OCI-LY7 (cell line): ENCODE measurements at regions not wholly inside any gene's neighbourhood (a gene's known extent, or its start where the extent isn't known, plus 50 kb on each side); places are given as distances from the start of the nearest gene placed in this dataset.

ENCODE experiments used
- BruUV-seq: library from RNA; stranded (reverse); fragments of 400-500 nt; replicated peaks from 2 replicates; lab custom pipeline; 2021; lab: Mats Ljungman, UMichigan
- CTCF ChIA-PET: fragments of 300-600 bp; sonication (Branson Sonifier 250); formaldehyde crosslinking; loops from one replicate; lab custom pipeline; 2022; ENCODE audit warnings: antibody characterized with exemption; ENCODE audit not compliant: unreplicated experiment; lab: Charles Lee
- POLR2A ChIA-PET: fragments of 300-600 bp; sonication (Branson Sonifier 250); formaldehyde crosslinking; loops from one replicate; lab custom pipeline; 2022; ENCODE audit warnings: antibody characterized with exemption; lab: Charles Lee
- DNase-seq: peaks from one replicate; pipeline ENCODE4 v3.0.0-alpha.2; 2015; ENCODE audit warnings: low spot score
- H2AFZ ChIP-seq: fragments of 200-600 bp; sonication (generic), shearing (Covaris generic); 2 replicates; pipeline ENCODE4 v1.6.1; 2014; ENCODE audit warnings: mild to moderate bottlenecking, antibody characterized with exemption, low read length, moderate library complexity
- H3K27ac ChIP-seq: fragments of 200-600 bp; sonication (generic); 2 replicates; pipeline ENCODE4 v1.5.1; 2014; ENCODE audit warnings: mixed run types, low read depth, mild to moderate bottlenecking, moderate library complexity, low read length, inconsistent platforms; ENCODE audit not compliant: poor library complexity, severe bottlenecking
- H3K36me3 ChIP-seq: fragments of 200-600 bp; sonication (generic); 2 replicates; pipeline ENCODE4 v1.6.1; 2014; ENCODE audit warnings: mild to moderate bottlenecking, antibody characterized with exemption, low read length, moderate library complexity, mixed read lengths; ENCODE audit not compliant: insufficient read depth
- H3K4me1 ChIP-seq: fragments of 200-600 bp; sonication (generic); 2 replicates; pipeline ENCODE4 v1.5.1; 2014; ENCODE audit warnings: mild to moderate bottlenecking, low read length; ENCODE audit not compliant: insufficient read depth, poor library complexity, severe bottlenecking
- H3K4me2 ChIP-seq: fragments of 200-600 bp; sonication (generic); 2 replicates; pipeline ENCODE4 v1.6.1; 2014; ENCODE audit warnings: mild to moderate bottlenecking, low read length
- H3K4me3 ChIP-seq: fragments of 200-600 bp; sonication (generic); 2 replicates; pipeline ENCODE4 v1.5.1; 2014; ENCODE audit warnings: mild to moderate bottlenecking, low read depth, low read length; ENCODE audit not compliant: poor library complexity, severe bottlenecking
- H3K79me2 ChIP-seq: fragments of 200-600 bp; sonication (generic); 2 replicates; pipeline ENCODE4 v1.6.1; 2016; ENCODE audit warnings: low read depth, mild to moderate bottlenecking, low read length, moderate library complexity, mixed read lengths; ENCODE audit not compliant: insufficient read depth
- H3K9me2 ChIP-seq: fragments of 200-600 bp; sonication (generic); 2 replicates; pipeline ENCODE4 v1.6.1; 2016; ENCODE audit warnings: mild to moderate bottlenecking, low read length, mixed read lengths; ENCODE audit not compliant: insufficient read depth
- H3K9me3 ChIP-seq: fragments of 200-600 bp; sonication (generic); 2 replicates; pipeline ENCODE4 v1.6.1; 2014; ENCODE audit warnings: mild to moderate bottlenecking, mixed run types, low read length, mixed read lengths
- H4K20me1 ChIP-seq: fragments of 200-600 bp; sonication (generic); 2 replicates; pipeline ENCODE4 v1.6.1; 2014; ENCODE audit warnings: mild to moderate bottlenecking, antibody characterized with exemption, low read length, moderate library complexity, mixed read lengths; ENCODE audit not compliant: insufficient read depth
- CTCF ChIP-seq: fragments of 200-600 bp; sonication (generic); conservative IDR thresholded peaks from 2 replicates; pipeline ENCODE4 v1.5.1; 2014; ENCODE audit warnings: mild to moderate bottlenecking, antibody characterized with exemption, low read length, moderate library complexity, mixed read lengths
- EZH2phosphoT487 ChIP-seq: fragments of 200-600 bp; sonication (generic); IDR thresholded peaks from 2 replicates; pipeline ENCODE4 v1.6.1; 2018; ENCODE audit warnings: low read depth, borderline replicate concordance, mild to moderate bottlenecking, mixed run types, antibody characterized with exemption, low read length, moderate library complexity, mixed read lengths
- intact Hi-C: fragments of 100-400 bp; cut with micrococcal nuclease; formaldehyde crosslinking; loops from one replicate; pipeline ENCODE4 v1.10.0; 2022; ENCODE audit not compliant: unreplicated experiment

DNA sequence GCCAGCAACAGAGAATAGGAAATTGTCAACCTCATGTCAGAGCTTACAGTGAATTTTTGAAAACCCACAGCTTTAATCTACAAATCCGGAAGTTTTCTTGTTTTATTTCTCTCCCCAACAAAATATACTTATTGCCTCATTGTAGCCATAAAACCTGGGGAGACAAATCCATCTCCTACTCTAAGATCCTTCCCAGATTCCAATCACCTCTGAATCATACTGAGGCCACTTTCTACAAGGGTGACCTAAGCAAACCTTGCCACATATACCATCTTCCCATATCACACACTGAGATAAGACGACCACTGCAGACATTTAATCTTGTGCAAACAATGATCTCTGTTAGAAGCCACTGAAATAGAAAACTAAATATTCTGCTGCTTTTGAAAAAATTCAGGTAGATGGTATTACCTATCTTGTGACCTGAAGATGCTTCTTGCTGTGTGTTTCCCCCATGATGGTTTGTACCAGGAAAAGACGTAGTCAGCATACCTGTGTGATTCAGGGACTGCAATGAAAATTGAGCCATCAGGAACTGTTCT lies 171.5 kb upstream of the DUSP10 start:
- no peaks in the 10 kb centered on the region for H3K79me2 ChIP-seq
- TF ChIP-seq EZH2phosphoT487, result no peak
- TF ChIP-seq CTCF, result no peak
- H3K4me3 ChIP-seq, result no peak overlapping the region
- no peaks in the 10 kb centered on the region for H3K4me1 ChIP-seq
- ChIA-PET CTCF (no interaction called here), POLR2A (interaction anchor here (0.7 kb wide), 1 partner anchor 170 kb away, joined by 4 read pairs; no protein-coding TSS in a partner anchor)
- H2AFZ ChIP-seq, result no peak overlapping the region
- no peak overlapping the region for H3K27ac ChIP-seq
- no peaks in the 10 kb centered on the region for H3K36me3 ChIP-seq
- no peak overlapping the region for H3K4me2 ChIP-seq
- no peaks in the 10 kb centered on the region for H3K9me3 ChIP-seq
- no peaks in the 10 kb centered on the region for H4K20me1 ChIP-seq
- no peaks in the 10 kb centered on the region for H3K9me2 ChIP-seq
- intact Hi-C loops, result no loop called here
- no TSS peak for BruUV-seq
- DNase-seq, result no peak

GRCh38 chr1:221912230-221912629 lies 170.3 kb upstream of the DUSP10 start:
- DNase-seq, result no peak
- BruUV-seq, result no TSS peak
- intact Hi-C loops, result no loop called here
- ChIA-PET CTCF (no interaction called here), POLR2A (no interaction called here)
- H3K4me3 ChIP-seq, result no peak overlapping the region
- H3K9me2 ChIP-seq, result no peaks in the 10 kb centered on the region
- H3K27ac ChIP-seq, result no peak overlapping the region
- no peaks in the 10 kb centered on the region for H3K79me2 ChIP-seq
- no peaks in the 10 kb centered on the region for H4K20me1 ChIP-seq
- TF ChIP-seq EZH2phosphoT487, result no peak
- no peak for TF ChIP-seq CTCF
- H2AFZ ChIP-seq, result no peak overlapping the region
- H3K4me2 ChIP-seq, result no peak overlapping the region
- H3K9me3 ChIP-seq, result no peaks in the 10 kb centered on the region
- no peaks in the 10 kb centered on the region for H3K4me1 ChIP-seq
- H3K36me3 ChIP-seq, result no peaks in the 10 kb centered on the region

GRCh38 chr1:221911714-221912113 lies 169.8 kb upstream of the DUSP10 start:
- no peaks in the 10 kb centered on the region for H3K4me1 ChIP-seq
- intact Hi-C loops, result no loop called here
- ChIA-PET CTCF (no interaction called here), POLR2A (no interaction called here)
- H3K9me3 ChIP-seq, result no peaks in the 10 kb centered on the region
- no peak overlapping the region for H3K4me3 ChIP-seq
- H4K20me1 ChIP-seq, result no peaks in the 10 kb centered on the region
- TF ChIP-seq CTCF (no peak), EZH2phosphoT487 (no peak)
- no peak for DNase-seq
- no TSS peak for BruUV-seq
- H3K4me2 ChIP-seq, result no peak overlapping the region
- no peaks in the 10 kb centered on the region for H3K79me2 ChIP-seq
- H3K36me3 ChIP-seq, result no peaks in the 10 kb centered on the region
- no peak overlapping the region for H3K27ac ChIP-seq
- no peaks in the 10 kb centered on the region for H3K9me2 ChIP-seq
- no peak overlapping the region for H2AFZ ChIP-seq
